GM21576 (cell line): ENCODE measurements at regions not wholly inside any gene's neighbourhood (a gene's known extent, or its start where the extent isn't known, plus 50 kb on each side); places are given as distances from the start of the nearest gene placed in this dataset.

ENCODE experiments used
- ATAC-seq: cut with Tn5 transposase; IDR thresholded peaks from one replicate; pipeline ENCODE4 v1.9.1; 2021; ENCODE audit warnings: mild to moderate bottlenecking, moderate library complexity; ENCODE audit not compliant: unreplicated experiment

DNA sequence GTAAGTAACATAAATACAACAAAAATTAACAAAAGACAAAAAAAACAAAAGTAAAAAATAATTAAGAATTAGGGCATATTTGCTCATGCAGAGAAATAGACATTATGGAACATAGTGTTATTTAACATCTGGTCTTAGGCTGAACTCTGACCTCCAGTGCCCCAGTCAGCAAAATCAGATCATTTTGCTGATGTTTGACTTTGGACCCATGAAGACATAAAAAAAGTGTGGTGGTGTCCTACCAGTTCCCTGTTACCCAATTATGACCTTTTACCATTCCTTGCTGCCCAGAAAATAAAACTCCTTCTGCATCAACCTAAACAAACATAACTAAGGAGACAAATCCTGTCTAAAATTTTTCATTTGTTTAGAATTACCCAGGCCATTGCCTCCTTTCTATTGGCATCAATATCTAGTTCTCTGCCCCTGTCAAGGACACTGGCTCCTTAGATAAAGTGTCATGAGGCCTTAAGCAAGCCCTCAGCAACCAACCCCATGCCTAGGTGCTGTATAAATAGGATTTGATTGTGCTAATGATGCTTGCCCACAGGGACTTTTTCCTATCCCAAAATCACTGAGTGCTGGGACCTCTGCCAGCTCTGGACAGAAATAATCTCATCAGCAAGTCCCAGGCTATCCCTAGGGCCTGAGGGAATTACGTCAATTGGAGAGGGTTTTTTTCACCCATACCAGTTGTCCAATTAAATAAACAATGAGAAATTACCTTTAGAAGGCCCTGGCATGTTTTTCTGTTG is 334.5 kb upstream of the UMPS start:
- ATAC-seq, result no peak

DNA sequence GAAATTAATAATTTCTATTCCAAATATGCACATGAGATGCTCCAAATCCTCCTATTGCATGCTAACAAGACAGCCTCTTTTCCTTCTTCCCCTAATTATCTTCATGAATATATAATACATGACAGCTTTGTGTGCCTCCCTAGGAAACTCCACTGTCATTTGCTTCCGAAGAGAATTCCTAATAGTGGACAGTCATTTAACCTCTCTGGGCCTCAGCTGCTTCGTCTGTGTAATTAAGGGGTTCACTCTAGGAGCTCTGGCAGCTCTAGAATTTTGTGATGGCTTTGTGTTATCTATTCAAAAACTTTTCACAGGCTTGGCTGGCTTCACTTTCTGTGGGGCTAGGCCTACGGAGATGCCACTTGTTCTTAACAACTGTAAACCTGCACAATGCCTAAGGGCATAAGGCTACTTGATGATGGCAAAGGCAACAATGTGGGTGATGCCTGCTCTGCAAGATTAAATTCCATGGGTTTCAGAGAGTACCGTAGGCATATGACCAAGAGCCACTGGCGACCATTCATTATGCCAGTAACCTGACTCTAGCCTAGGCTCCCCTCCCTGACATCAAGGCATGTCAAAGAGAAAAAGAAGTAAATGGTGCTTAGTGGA is 333.8 kb upstream of the UMPS start:
- no peak for ATAC-seq

DNA sequence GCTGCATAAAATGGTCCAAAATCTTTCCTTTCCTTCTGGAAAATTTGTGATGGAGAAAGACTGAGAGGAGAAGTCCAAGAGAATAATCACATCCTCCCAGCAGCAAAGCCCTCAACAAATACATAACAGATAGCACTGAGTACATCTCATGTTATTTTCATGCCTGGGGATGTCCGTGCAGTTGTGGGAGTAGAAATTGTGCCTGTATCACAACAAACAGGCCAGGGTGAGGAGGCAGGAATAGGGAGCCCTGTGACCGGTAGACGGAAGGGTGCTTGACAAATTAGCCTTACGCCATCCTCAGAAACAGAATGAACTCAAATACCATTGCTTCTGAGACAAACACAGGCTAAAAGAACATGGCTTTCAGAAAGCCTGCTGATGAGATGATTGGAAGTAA is 333.2 kb upstream of the UMPS start:
- ATAC-seq, result no peak

DNA sequence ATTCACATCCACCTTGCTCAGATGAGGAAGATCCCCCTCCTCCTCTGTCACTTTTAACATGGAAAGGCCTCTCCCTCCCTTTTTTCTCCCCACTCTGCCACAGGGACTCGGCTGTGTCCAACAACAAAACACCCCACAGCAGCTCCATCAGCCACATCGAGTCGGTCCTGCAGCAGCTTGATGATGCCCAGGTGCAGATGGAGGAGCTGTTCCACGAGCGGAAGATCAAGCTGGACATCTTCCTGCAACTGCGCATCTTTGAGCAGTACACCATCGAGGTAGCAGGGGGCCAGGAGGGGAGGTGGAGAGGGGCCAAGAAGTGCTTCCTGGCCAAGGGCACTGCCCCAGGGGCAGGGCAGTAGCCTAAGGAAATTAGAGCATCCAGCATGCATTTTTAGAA is 331.7 kb upstream of the UMPS start:
- no peak for ATAC-seq

DNA sequence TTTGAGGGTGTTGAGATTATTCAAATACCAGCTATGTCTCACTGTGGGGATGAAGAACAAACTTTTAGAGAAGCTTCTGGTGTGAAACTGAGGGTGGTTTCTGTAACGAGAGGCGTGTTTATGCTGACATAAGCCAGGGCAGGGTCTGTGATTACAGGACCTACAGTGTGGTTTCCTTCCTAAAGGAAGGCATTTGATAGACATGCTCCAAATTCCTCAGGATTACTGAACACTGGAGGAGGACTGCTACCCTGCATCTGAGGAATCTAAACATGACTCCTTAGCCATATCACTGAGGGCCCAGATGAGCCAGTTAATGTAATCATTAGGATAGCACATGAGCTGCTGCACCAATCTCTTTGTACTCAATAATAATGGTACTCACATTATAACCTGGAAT is 328.4 kb upstream of the UMPS start:
- ATAC-seq, result no peak

DNA sequence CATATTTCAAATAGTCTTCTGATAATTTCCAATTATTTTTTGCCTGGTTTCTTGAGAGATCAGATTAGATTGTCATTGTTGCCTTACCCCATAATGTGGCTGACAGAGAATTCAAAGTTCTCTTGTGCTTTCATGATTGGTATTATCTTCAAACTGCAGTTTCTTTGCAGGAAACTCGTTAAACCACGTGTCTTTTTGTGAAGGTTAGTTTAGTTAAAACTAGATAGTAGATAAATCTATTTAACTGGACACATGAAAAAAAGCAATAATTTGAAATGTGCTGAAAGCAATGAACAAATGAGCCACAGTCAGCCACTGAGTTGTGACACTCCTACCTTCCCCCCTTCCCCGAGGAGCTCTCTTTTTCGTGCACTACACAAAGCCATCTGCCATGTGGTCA is 327.5 kb upstream of the UMPS start:
- no peak for ATAC-seq

DNA sequence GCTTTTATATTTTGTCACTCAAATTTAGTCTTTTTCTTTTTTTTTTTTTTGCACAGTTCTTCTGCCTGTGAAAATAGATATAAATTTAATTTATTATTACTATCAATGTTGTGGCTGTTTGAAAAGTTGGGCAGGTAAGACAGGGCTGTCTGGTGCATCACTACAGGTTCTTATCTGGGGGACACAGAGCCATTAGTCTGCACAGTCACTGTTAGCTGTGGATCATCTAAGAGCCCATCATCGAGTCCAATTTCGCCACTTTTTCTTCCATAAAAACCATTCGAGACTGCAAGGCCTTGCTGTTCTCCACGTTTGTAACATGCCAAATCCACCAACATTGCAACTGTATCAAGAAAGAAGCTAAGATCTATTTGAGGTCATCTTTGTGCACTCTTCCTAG is 325.6 kb upstream of the UMPS start:
- no peak for ATAC-seq

DNA sequence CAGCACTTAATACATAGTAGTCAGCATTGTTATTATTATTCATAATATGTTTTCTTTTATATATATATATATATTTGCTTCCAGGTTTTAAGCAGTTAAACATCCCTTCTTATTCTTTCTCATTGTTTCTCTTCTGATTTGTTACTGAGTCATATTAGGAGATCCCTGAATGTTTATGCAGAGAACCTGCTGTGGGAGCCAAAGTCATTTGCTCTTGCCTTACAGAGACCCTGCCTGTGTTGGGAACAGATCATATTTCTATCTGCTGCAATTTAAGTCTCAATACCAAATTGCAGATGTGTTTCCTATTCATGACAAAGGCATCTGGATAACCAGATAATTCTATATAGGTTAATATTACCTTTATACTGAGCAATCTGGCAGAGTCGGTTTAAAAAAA is 323.0 kb upstream of the UMPS start:
- ATAC-seq, result no peak

DNA sequence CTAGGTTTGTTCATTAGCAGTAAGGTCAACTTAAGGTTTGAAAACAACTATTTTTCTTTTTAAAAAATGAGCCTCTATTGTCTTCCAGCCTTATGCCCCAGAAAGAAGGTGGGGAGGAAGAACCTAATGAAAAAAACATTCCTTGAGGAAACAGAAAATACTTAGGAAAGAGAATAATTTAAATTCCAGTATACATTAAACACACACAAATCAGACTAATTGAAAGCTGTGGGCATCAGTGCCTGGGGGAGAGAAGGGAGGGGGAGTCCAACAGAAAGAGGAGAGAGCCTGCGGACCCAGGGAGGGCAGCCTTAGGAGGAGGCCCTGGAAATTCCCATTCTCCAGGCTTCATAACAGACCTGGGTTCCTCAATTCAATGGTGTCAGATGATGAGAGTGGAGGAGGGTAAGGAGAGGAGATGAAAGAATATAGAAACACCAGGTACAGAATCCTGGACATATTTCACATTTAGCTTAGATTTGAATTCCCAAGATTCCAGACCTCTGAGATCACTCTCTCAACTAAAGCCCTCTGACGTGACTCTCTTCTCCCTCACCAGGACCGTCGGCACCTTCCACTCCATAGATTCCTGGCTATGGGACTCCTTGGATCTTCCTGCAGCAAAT is 320.5 kb upstream of the UMPS start:
- no peak for ATAC-seq

DNA sequence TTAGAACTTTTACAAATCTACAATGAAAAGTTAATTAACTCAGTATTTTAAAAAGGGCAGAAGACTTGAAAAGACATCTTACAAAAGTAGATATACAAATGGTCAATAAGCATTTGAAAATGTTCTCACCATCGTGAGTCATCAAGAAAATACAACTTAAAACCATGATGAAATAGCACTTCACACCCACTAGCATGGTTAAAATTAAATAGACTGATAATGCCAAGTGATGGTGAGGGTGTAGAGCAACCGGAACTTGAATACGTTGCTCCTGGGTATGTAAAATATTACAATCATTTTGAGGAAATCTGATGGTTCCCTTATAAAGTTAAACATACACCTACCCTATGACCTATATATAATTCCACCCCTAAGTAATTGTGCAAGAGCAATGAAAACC is 319.8 kb upstream of the UMPS start:
- no peak for ATAC-seq

DNA sequence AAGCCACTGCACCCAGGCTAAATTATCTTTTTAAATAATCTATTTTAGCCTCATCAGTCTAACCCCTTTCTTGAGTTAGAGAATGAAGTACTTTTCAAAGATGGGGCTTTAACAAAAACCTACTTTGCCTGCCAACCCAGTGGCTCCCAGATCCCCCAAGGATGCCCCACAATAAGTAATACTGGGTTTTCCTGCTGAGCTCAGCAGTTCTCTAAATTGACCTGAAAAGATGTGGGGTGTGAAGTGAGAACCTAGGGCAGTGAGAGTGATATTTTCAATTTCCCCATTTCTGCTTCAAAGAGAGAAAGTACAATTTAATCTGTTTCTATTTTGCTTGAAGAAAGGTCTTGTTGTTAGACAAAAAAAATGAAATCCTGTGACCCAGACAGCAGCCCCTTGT is 318.5 kb upstream of the UMPS start:
- ATAC-seq, result no peak

DNA sequence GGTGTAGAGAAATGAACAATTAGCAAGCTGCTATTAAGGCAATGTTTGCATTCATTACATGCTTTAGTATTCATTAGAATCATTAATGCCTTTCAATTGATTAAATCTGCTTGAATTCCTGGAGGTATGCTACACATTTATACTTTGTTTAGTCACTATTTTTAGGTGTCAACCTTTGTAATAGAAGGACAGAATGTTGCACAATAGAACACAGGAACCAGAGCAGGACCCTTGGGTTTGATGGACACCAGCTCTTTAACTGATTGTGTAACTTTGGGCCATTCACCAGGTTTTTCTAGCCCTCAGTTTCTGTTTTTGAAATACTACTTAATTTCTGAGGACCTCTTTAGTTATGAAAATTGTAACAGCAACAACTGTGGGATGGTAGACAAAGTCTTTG is 317.6 kb upstream of the UMPS start:
- ATAC-seq, result no peak

DNA sequence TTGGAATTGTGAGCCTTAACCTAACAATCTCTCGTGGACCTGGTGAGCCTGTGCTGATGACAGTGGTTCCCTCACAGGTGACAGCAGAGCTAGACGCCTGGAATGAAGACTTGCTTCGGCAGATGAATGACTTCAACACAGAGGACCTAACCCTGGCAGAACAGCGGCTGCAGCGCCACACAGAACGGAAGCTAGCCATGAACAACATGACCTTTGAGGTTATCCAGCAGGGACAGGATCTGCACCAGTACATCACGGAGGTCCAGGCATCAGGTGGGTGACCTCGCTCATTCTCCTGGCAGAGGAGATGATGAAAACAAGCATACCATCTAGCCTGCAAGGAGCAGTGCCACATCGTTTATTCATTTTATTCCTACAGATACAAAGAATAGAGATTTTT is 316.9 kb upstream of the UMPS start:
- ATAC-seq, result no peak

DNA sequence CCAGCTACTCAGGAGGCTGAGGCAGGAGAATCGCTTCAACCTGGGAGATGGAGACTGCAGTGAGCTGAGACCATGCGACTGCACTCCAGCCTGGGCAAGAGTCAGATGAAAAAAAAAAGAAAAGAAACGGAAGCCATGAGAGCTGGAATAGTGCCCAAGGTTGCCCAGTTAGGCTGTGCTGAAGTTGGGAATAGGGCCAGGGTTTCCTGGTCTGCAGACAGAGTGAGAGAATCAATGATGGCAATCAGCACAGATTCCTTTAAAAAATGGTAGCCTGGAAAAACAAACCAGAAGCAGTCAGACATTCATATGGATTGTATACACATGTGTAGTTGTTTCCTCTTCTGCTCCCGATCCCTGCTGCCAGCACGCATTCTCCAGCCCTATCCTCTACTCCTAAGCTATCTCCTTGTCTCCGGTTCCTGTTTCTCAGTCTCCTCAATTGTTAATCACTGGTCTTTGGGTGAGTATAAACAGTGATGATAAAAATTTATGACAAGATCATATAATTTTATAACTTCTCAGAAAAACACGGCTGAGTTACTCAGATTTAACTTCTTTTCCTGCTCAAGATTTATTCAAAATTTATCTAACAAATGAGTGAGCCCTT is 316.2 kb upstream of the UMPS start:
- ATAC-seq, result no peak

DNA sequence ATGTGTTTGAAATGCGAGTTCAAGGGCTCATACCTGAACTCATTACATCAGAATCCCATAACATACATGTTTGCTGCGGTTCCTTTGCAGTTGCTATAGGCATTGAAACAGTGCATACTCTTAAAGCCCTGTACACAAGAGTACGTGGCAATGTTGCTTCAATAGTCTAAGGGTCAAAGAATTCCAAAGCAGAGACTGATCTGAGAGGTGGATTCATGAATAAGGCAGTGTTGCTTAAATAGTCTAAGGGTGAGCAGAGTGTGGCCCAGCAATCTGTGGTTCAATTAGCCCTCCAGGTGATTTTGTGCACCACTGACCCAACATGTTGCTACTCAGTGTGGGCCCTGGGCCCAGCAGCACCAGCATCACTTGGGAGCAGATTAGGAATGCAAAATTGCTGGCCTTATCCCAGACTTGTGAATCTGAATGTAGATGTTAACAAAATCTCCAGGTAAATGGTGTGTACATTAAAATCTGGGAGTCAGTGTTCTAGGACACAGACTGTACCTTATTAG is 314.7 kb upstream of the UMPS start:
- no peak for ATAC-seq

DNA sequence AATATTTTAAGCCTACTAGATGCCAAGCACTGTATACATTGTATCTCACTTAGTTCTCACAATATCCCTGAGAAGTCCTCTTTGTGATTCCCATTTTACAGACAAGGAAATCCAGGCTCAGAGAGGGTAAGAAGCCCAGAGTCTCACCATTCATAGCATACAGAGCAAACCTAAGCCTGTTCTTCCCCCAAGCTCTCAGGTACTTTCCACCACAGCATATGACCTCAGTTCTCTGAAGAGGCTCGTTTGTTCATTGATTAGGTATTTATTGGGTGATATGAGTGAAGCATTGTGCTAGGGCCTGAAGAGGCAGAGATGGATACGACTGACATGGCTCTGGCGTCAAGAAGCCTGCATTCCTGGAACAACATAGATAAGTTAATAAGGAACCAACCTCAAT is 310.9 kb upstream of the UMPS start:
- no peak for ATAC-seq

DNA sequence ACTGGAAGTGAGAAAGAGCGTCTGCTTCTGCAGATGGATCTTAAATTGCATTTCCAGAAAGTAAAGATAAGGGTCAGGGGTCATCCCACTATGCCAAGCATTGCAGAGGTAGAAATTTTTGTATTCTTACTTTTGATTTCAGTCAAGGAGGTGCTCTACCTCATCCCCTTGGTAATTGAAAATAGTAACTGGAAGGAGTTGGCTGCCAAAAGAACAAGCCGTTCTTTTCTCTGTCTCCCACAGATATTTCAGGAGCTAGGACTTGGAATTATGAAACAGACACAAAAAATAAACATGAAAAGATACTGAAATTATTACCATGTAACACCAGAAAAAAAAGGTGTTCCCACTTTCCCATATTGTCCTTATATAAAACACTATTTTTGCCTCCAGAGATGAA is 309.9 kb upstream of the UMPS start:
- ATAC-seq, result no peak

DNA sequence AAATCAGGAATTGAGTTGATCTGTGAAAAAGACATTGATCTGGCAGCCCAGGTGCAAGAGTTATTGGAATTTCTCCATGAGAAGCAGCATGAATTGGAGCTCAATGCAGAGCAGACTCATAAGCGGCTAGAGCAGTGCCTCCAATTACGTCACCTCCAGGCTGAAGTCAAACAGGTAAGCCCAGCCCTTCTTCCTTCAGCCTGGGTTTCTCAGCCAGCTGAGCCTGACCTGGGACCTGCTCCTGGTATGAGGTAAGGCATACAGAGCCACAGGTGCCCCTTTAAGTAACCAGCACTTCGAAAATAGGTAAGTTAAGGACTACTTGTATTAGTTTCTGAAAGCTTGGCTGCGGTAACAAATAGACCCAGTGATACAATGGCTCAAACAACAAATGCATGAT is 307.4 kb upstream of the UMPS start:
- no peak for ATAC-seq

DNA sequence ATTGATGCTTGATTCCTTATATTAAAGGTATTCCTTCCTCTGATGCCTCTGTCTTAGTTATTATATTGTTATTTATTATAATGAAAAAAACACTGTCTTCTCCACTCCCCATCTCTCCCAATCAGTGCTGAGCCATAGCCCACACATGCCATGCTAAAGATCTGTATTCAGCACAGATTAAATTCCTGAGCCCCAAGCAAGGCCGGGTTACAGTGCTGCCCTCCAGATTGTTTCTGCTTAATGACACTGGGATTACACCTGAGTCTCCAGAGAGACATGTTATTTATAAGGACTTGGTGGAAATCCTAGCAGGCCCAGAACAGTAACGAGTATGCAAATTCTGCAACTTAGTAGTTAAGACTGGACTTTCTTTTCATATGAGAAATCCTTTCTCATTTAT is 305.9 kb upstream of the UMPS start:
- ATAC-seq, result no peak

DNA sequence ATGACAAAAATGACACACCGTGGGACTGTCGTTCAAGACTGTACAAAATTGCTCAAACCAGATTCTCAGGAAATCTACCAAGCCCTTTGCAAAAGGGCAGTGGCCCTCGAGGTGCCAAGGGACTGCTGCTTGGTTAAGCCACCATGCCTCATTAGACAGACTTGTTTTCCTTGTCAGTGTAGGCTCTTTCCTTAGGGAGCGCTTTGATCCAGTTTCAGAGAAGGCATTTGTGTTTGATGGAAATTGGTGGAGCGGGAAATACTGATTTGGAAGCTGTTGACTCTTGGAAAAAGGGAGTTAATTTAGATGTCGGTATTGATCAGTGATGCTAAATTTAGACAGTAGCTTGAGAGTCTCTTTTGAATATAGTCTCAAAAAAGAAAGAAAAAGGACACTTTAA is 304.3 kb upstream of the UMPS start:
- ATAC-seq, result no peak

DNA sequence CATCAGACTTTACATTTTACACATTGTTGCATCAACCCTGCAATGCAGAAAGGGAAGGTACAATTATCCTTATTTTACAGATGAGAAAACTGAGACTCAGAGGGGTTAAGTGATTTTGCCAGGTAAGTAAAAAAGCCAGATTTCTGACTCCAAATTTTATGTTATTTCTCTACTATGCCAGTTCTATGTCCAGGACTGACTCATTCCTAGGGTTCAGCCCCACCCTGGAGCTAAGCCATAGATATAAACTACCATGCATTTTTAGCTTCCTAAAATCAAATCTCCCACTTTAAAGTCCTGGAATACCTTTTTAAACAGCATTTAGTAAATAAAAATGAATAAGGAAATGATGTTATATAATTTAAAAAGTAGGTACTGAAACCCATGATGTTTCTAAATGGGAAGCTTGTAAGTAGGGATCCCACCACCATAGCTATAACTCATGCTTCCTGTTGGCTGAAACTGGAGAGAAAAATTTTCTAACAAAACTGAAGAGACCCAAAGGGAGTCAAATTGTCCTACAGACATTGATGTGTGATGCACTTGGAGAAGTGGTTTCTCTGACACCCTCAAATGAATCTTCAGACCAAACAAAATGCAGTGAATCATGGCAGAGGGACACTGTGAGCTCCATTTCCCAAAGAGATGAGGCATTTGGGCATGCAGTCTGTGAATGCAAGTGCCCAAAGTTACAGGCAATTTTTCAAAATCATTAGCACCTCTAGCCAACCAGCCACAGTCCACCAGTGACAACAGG is 301.7 kb upstream of the UMPS start:
- no peak for ATAC-seq
